Nephron (organoid): ENCODE measurements at regions not wholly inside any gene's neighbourhood (a gene's known extent, or its start where the extent isn't known, plus 50 kb on each side); places are given as distances from the start of the nearest gene placed in this dataset.

ENCODE experiments used
- H3K27ac Mint-ChIP-seq, 3 experiments: 2 replicates each; pipeline ENCODE4 v1.8.0; 2020; ENCODE audit warnings: mixed read lengths in 3 of 3, mild to moderate bottlenecking in 2 of 3, moderate library complexity in 1 of 3
- H3K27me3 Mint-ChIP-seq: 2 replicates; pipeline ENCODE4 v1.8.0; 2021; ENCODE audit warnings: low read depth, mild to moderate bottlenecking, moderate library complexity, mixed read lengths
- H3K36me3 Mint-ChIP-seq: 2 replicates; pipeline ENCODE4 v1.8.0; 2020; ENCODE audit warnings: low read depth, mixed read lengths
- H3K4me1 Mint-ChIP-seq: 2 replicates; pipeline ENCODE4 v1.8.0; 2020; ENCODE audit warnings: mixed read lengths
- H3K4me3 Mint-ChIP-seq, 3 experiments: 2 replicates each; pipeline ENCODE4 v1.8.0; 2020; ENCODE audit warnings: mild to moderate bottlenecking in 3 of 3, mixed read lengths in 3 of 3, moderate library complexity in 2 of 3
- H3K9me3 Mint-ChIP-seq: 2 replicates; pipeline ENCODE4 v1.8.0; 2020; ENCODE audit warnings: mixed read lengths
- CTCF ChIP-seq, 3 experiments: fragments of 200-600 bp; sonication (generic); IDR thresholded peaks; one replicate each; pipeline ENCODE4 v1.5.0; 2021; ENCODE audit warnings: antibody characterized with exemption in 3 of 3; ENCODE audit not compliant: unreplicated experiment in 3 of 3

GRCh38 chr2:219987830-219988229, 360.4 kb downstream of the SLC4A3 start:
- no peak for TF ChIP-seq CTCF (IDR thresholded peaks at IDR 0.05; ENCODE audit: unreplicated experiment in 3 of 3)
- Mint-ChIP-seq H3K4me3 (no peak overlapping the region), H3K4me1 (peaks cover 11% of the 10 kb centered on the region), H3K27me3 (peaks cover 3% of the 10 kb centered on the region), H3K36me3 (no peaks in the 10 kb centered on the region), H3K27ac (no peak overlapping the region), H3K9me3 (no peaks in the 10 kb centered on the region)

DNA sequence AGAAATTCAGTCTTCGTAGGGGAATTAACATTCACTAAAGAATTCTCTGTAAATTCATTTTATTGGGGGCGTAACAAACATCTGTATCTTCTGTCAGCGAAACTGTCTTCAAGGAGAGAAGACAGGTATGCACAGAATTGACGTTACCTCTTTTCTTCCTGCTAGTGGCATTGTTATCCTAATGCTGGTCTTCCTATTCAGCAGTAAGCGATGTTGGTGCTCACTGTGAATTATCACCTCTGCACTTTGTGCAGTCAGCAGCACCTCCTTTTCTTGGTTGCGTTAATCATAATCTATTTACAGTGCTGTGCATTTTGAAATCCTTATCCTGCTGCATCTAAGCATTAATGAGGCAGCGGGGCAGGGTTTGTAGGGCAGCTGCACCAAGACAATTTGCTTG, 362.3 kb downstream of the SLC4A3 start:
- H3K36me3 Mint-ChIP-seq: no peaks in the 10 kb centered on the region
- H3K27ac Mint-ChIP-seq: no peak overlapping the region
- H3K27me3 Mint-ChIP-seq: peaks cover 3% of the 10 kb centered on the region
- no peaks in the 10 kb centered on the region for H3K9me3 Mint-ChIP-seq
- H3K4me1 Mint-ChIP-seq: peaks cover 11% of the 10 kb centered on the region
- TF ChIP-seq CTCF (IDR thresholded peaks at IDR 0.05; ENCODE audit: unreplicated experiment in 3 of 3): no peak
- H3K4me3 Mint-ChIP-seq: no peak overlapping the region

GRCh38 chr2:219991116-219991515, 363.7 kb downstream of the SLC4A3 start:
- no peaks in the 10 kb centered on the region for H3K36me3 Mint-ChIP-seq
- H3K9me3 Mint-ChIP-seq: no peaks in the 10 kb centered on the region
- H3K4me1 Mint-ChIP-seq: peaks cover 20% of the 10 kb centered on the region
- no peak overlapping the region for H3K4me3 Mint-ChIP-seq
- H3K27ac Mint-ChIP-seq: peak overlapping the region in 1 of 3 experiments; percentile 42
- peaks cover 3% of the 10 kb centered on the region for H3K27me3 Mint-ChIP-seq
- no peak for TF ChIP-seq CTCF (IDR thresholded peaks at IDR 0.05; ENCODE audit: unreplicated experiment in 3 of 3)

DNA sequence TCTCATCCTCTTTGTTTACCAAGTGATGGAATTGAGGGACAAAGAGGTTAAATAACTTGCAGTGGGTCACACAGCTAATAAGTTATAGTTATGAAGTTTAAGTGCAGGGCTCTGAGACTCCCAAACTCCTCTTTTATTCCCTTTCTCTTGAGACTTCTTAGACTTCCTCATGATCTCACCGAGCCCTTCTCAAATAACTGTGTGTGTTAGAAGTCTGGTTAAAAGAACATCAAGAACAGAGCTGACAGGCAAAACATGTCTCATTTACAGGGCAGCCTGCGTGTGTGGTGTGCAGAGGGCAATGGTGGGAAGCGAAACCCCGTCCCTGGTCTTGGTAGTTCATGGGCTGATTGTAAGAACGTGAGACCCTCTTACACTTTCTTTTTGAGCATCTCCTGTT, 368.0 kb downstream of the SLC4A3 start:
- TF ChIP-seq CTCF (IDR thresholded peaks at IDR 0.05; ENCODE audit: unreplicated experiment in 3 of 3): no peak
- Mint-ChIP-seq H3K4me1 (peaks cover 30% of the 10 kb centered on the region), H3K36me3 (no peaks in the 10 kb centered on the region), H3K27ac (peak overlapping the region; percentile 22 to 83 (median 23)), H3K27me3 (peaks cover 3% of the 10 kb centered on the region), H3K4me3 (no peak overlapping the region), H3K9me3 (no peaks in the 10 kb centered on the region)

- H3K36me3 Mint-ChIP-seq: no peaks in the 10 kb centered on the region
- H3K27me3 Mint-ChIP-seq: peaks cover 3% of the 10 kb centered on the region
- TF ChIP-seq CTCF (IDR thresholded peaks at IDR 0.05; ENCODE audit: unreplicated experiment in 3 of 3): no peak
- H3K27ac Mint-ChIP-seq: peak overlapping the region; percentile 22 to 83 (median 23)
- no peak overlapping the region for H3K4me3 Mint-ChIP-seq
- no peaks in the 10 kb centered on the region for H3K9me3 Mint-ChIP-seq
- H3K4me1 Mint-ChIP-seq: peaks cover 30% of the 10 kb centered on the region
Measured at GRCh38 chr2:219995991-219996765, 368.7 kb downstream of the SLC4A3 start.

DNA sequence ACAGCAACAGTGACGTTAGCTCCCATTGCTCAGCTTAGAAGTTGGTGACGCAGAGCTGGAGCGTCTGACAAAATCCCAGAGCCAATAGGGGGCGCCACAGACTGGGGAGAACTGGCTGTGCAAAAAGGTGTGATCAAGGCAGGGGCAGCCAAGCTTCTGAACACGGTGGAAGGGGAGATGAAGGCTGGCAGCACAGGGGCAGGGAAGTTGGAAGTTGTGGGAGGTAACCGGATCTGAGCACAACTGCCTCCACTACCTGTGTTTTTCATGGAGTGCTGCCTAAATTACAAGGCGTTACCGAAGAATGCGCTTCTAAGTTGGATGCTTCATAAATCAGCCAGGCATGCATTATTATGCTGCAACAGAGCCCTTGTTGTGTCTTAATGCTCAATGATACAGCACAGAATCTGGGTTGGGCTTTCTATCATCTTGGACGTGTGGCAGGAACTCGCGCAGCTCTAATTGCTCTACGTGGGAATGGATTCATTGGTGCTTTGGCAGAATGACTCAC, 370.0 kb downstream of the SLC4A3 start:
- Mint-ChIP-seq H3K27ac (peak overlapping the region; percentile 2 to 22 (median 11)), H3K36me3 (no peaks in the 10 kb centered on the region), H3K4me1 (peaks cover 41% of the 10 kb centered on the region)

More for the DNA sequence above, 370.0 kb downstream of the SLC4A3 start:
- peak; percentile 38 to 58 (median 49) for TF ChIP-seq CTCF (IDR thresholded peaks at IDR 0.05; ENCODE audit: unreplicated experiment in 3 of 3)
- Mint-ChIP-seq H3K27me3 (no peaks in the 10 kb centered on the region), H3K9me3 (no peaks in the 10 kb centered on the region), H3K4me3 (no peak overlapping the region)
